CD14-positive monocyte (primary cell): ENCODE measurements at regions not wholly inside any gene's neighbourhood (a gene's known extent, or its start where the extent isn't known, plus 50 kb on each side); places are given as distances from the start of the nearest gene placed in this dataset.

ENCODE experiments used
- DNase-seq, 3 donors: peaks; one replicate each; pipeline ENCODE4 v3.0.0-alpha.2; 2011 to 2022
- H2AFZ ChIP-seq: 2 replicates; pipeline ENCODE4 v1.6.0; 2012; ENCODE audit warnings: mild to moderate bottlenecking, low read depth, low read length, inconsistent platforms; ENCODE audit not compliant: insufficient read depth, poor library complexity, severe bottlenecking
- H3K27ac ChIP-seq, 2 donors: 1 replicate in 1 of 2; 2 replicates in 1 of 2; pipeline ENCODE4 v1.5.1; 2012 to 2013; ENCODE audit warnings: low read length in 2 of 2, control low read depth in 1 of 2, inconsistent platforms in 1 of 2, low read depth in 1 of 2, mild to moderate bottlenecking in 1 of 2
- H3K27me3 ChIP-seq, 2 donors: one replicate each; pipeline versions ENCODE4 v1.6.0 to v1.6.1; 2011 to 2013; ENCODE audit warnings: low read length in 2 of 2; ENCODE audit not compliant: control insufficient read depth in 2 of 2, insufficient read depth in 2 of 2
- H3K36me3 ChIP-seq, 2 donors: replicated peaks in 1 of 2; 1 replicate in 1 of 2; 2 replicates in 1 of 2; pipeline versions ENCODE4 v1.5.1 to v1.6.1; 2012 to 2013; ENCODE audit warnings: low read length in 2 of 2, control low read depth in 1 of 2, inconsistent platforms in 1 of 2, mild to moderate bottlenecking in 1 of 2; ENCODE audit not compliant: insufficient read depth in 2 of 2, control insufficient read depth in 1 of 2
- H3K4me1 ChIP-seq, 2 donors: 1 replicate in 1 of 2; 2 replicates in 1 of 2; pipeline versions ENCODE4 v1.5.1 to v1.6.1; 2012 to 2013; ENCODE audit warnings: low read length in 2 of 2, control low read depth in 1 of 2, inconsistent platforms in 1 of 2, mild to moderate bottlenecking in 1 of 2, moderate library complexity in 1 of 2; ENCODE audit not compliant: insufficient read depth in 2 of 2, control insufficient read depth in 1 of 2
- H3K4me2 ChIP-seq: replicated peaks from 2 replicates; pipeline ENCODE3; 2012; ENCODE audit warnings: low read length, moderate library complexity, mild to moderate bottlenecking; ENCODE audit not compliant: poor library complexity, severe bottlenecking; ENCODE audit errors: extremely low read depth
- H3K4me3 ChIP-seq, 3 experiments: fragments of 200-600 bp in 1 of 3; sonication (generic) in 1 of 3; replicated peaks in 1 of 3; 1 replicate in 2 of 3; 2 replicates in 1 of 3; pipeline ENCODE4 v1.5.1; 2011 to 2013; ENCODE audit warnings: low read length in 3 of 3, mild to moderate bottlenecking in 3 of 3, control low read depth in 2 of 3, low read depth in 2 of 3, inconsistent platforms in 1 of 3, moderate library complexity in 1 of 3
- H3K79me2 ChIP-seq: 2 replicates; pipeline ENCODE4 v1.6.0; 2012; ENCODE audit warnings: mild to moderate bottlenecking, control low read depth, inconsistent platforms, low read length, moderate library complexity; ENCODE audit not compliant: insufficient read depth
- H3K9ac ChIP-seq: 2 replicates; pipeline ENCODE4 v1.6.0; 2017; ENCODE audit warnings: low read length, mild to moderate bottlenecking; ENCODE audit not compliant: insufficient read depth, poor library complexity, severe bottlenecking
- H3K9me3 ChIP-seq, 2 donors: replicated peaks in 1 of 2; 1 replicate in 1 of 2; 2 replicates in 1 of 2; pipeline versions ENCODE4 v1.5.1 to v1.6.1; 2012 to 2013; ENCODE audit warnings: low read length in 2 of 2, control low read depth in 1 of 2; ENCODE audit not compliant: control insufficient read depth in 1 of 2, insufficient read depth in 1 of 2
- H4K20me1 ChIP-seq: 2 replicates; pipeline ENCODE4 v1.6.0; 2012; ENCODE audit warnings: mild to moderate bottlenecking, low read length, control low read depth, moderate library complexity; ENCODE audit not compliant: insufficient read depth
- H3K27ac Mint-ChIP-seq, 7 donors: one replicate each; pipeline ENCODE4 v1.8.0; 2020; ENCODE audit warnings: mild to moderate bottlenecking in 7 of 7, mixed read lengths in 7 of 7, moderate library complexity in 6 of 7, inconsistent platforms in 2 of 7
- H3K27me3 Mint-ChIP-seq, 3 donors: one replicate each; pipeline ENCODE4 v1.8.0; 2021 to 2022; ENCODE audit warnings: low read depth in 3 of 3, mild to moderate bottlenecking in 3 of 3, mixed read lengths in 3 of 3, moderate library complexity in 3 of 3, inconsistent platforms in 1 of 3
- H3K36me3 Mint-ChIP-seq, 2 donors: one replicate each; pipeline ENCODE4 v1.8.0; 2020; ENCODE audit warnings: mixed read lengths in 2 of 2, inconsistent platforms in 1 of 2, mild to moderate bottlenecking in 1 of 2
- H3K4me1 Mint-ChIP-seq: one replicate; pipeline ENCODE4 v1.8.0; 2020; ENCODE audit warnings: mild to moderate bottlenecking, mixed read lengths
- H3K4me3 Mint-ChIP-seq, 2 donors: one replicate each; pipeline ENCODE4 v1.8.0; 2020; ENCODE audit warnings: mild to moderate bottlenecking in 2 of 2, mixed read lengths in 2 of 2, moderate library complexity in 1 of 2
- H3K9me3 Mint-ChIP-seq, 7 donors: one replicate each; pipeline ENCODE4 v1.8.0; 2020 to 2022; ENCODE audit warnings: mixed read lengths in 7 of 7, mild to moderate bottlenecking in 6 of 7, moderate library complexity in 6 of 7, inconsistent platforms in 2 of 7
- WGBS: methylation state at CpG from one replicate; pipeline ENCODE4 v1.1.5; 2013; ENCODE audit warnings: missing lambda C conversion rate; ENCODE audit not compliant: insufficient coverage; 5-methylcytosine and 5-hydroxymethylcytosine counted together
- intact Hi-C, 2 donors: fragments of 100-400 bp; cut with micrococcal nuclease; formaldehyde crosslinking; loops; one replicate each; pipeline versions ENCODE4 v1.15.0 to v1.15.1; 2023
- TF ChIP-seq, protein P1 (sequence below): fragments of 200-600 bp; IDR thresholded peaks from one replicate; pipeline ENCODE4 v1.8.0; 2022; ENCODE audit warnings: antibody characterized with exemption, mild to moderate bottlenecking

GRCh38 chr7:27409776-27410175 is 167.2 kb downstream of the EVX1 start:
- TF ChIP-seq, protein P1, sequence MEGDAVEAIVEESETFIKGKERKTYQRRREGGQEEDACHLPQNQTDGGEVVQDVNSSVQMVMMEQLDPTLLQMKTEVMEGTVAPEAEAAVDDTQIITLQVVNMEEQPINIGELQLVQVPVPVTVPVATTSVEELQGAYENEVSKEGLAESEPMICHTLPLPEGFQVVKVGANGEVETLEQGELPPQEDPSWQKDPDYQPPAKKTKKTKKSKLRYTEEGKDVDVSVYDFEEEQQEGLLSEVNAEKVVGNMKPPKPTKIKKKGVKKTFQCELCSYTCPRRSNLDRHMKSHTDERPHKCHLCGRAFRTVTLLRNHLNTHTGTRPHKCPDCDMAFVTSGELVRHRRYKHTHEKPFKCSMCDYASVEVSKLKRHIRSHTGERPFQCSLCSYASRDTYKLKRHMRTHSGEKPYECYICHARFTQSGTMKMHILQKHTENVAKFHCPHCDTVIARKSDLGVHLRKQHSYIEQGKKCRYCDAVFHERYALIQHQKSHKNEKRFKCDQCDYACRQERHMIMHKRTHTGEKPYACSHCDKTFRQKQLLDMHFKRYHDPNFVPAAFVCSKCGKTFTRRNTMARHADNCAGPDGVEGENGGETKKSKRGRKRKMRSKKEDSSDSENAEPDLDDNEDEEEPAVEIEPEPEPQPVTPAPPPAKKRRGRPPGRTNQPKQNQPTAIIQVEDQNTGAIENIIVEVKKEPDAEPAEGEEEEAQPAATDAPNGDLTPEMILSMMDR = no peak
- no peak overlapping the region for H3K9ac ChIP-seq
- intact Hi-C loops = no loop called here
- Mint-ChIP-seq H3K4me1 (peaks cover 8% of the 10 kb centered on the region), H3K36me3 (no peaks in the 10 kb centered on the region), H3K27me3 (peaks cover 4 to 15% (median 8%) of the 10 kb centered on the region in 3 donors), H3K9me3 (no peaks in the 10 kb centered on the region), H3K4me3 (no peak overlapping the region), H3K27ac (no peak overlapping the region)
- no peaks in the 10 kb centered on the region for H3K9me3 ChIP-seq
- H3K79me2 ChIP-seq = no peaks in the 10 kb centered on the region
- DNase-seq = no peak
- WGBS = no CpG with 5 or more reads among the region's 2 CpGs
- no peak overlapping the region for H3K4me3 ChIP-seq
- H3K27ac ChIP-seq = no peak overlapping the region
- H3K27me3 ChIP-seq = peaks cover 0 to 2% of the 10 kb centered on the region in 2 donors
- no peak overlapping the region for H2AFZ ChIP-seq
- H3K36me3 ChIP-seq = no peaks in the 10 kb centered on the region
- no peaks in the 10 kb centered on the region for H3K4me1 ChIP-seq
- no peak overlapping the region for H3K4me2 ChIP-seq
- no peaks in the 10 kb centered on the region for H4K20me1 ChIP-seq

DNA sequence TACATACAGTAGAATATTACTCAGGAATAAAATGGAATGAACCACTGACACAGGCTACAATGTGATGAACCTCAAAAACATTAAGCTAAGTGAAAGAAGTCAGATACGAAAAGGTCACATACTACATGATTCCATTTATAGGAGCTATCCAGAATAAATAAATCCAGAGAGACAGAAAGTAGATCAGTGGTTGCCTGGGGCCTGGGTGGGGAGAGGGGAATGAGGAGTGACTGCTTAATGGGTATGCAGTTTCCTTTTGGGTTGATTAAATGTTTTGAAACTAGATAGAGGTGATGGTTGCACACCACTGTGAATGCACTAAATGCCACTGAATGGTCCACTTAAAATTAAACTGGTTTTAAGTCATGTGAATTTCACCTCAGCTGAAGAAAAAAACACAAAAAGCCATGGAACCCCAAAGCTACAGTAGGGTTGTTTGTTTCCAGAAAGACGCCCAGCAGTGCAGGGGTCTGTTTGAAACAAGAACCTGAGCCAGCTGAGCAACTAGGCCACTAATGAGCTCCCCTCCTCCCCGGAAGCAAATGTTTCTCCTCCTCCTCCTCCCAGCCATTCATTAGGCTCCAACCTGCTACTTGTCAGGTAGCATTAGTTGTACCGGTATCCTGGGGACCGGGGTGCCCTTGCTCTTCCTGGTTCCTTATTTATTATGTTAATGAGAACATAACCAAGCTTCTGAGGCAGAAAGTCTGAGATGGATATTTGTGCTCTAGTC is 168.4 kb downstream of the EVX1 start:
- no peaks in the 10 kb centered on the region for H3K36me3 ChIP-seq
- no peak overlapping the region for H3K27ac ChIP-seq
- H3K4me3 Mint-ChIP-seq = no peak overlapping the region
- no peaks in the 10 kb centered on the region for H3K79me2 ChIP-seq
- no peak overlapping the region for H3K27ac Mint-ChIP-seq
- peaks cover 6% of the 10 kb centered on the region for H3K4me1 Mint-ChIP-seq
- DNase-seq = no peak
- H3K9me3 Mint-ChIP-seq = no peaks in the 10 kb centered on the region
- no peak overlapping the region for H2AFZ ChIP-seq
- H3K36me3 Mint-ChIP-seq = no peaks in the 10 kb centered on the region
- no peaks in the 10 kb centered on the region for H3K4me1 ChIP-seq
- H3K9ac ChIP-seq = no peak overlapping the region
- TF ChIP-seq, protein P1 = no peak
- peaks cover 8 to 12% (median 10%) of the 10 kb centered on the region in 3 donors for H3K27me3 Mint-ChIP-seq
- H3K4me3 ChIP-seq = no peak overlapping the region
- H4K20me1 ChIP-seq = no peaks in the 10 kb centered on the region
- H3K27me3 ChIP-seq = peaks cover 0 to 2% of the 10 kb centered on the region in 2 donors
- H3K4me2 ChIP-seq = no peak overlapping the region
- 80% methylated on average over 1 of the region's 5 CpGs for WGBS
- no peaks in the 10 kb centered on the region for H3K9me3 ChIP-seq
- intact Hi-C loops = no loop called here
